ENCODE measurements at regions not wholly inside any gene's neighbourhood (a gene's known extent, or its start where the extent isn't known, plus 50 kb on each side); places are given as distances from the start of the nearest gene placed in this dataset.

GRCh38 chr11:127888386-127888785 is 699.0 kb downstream of the ETS1 start:
- DNase-seq (ENCODE audit: low spot score) (no peak), ATAC-seq (ENCODE audit: low FRiP score) (no peak)
- no peak for TF ChIP-seq CTCF (IDR thresholded peaks at IDR 0.05)

- DNase-seq (ENCODE audit: low spot score) (no peak), ATAC-seq (ENCODE audit: low FRiP score) (no peak)
- no peak for TF ChIP-seq CTCF (IDR thresholded peaks at IDR 0.05)
These were observed 712.2 kb downstream of the ETS1 start for GRCh38 chr11:127875131-127875530.

- ATAC-seq (ENCODE audit: low FRiP score) (no peak), DNase-seq (ENCODE audit: low spot score) (no peak)
- TF ChIP-seq CTCF (IDR thresholded peaks at IDR 0.05) = no peak
These were observed 713.9 kb downstream of the ETS1 start for GRCh38 chr11:127873478-127873877.

- DNase-seq (ENCODE audit: low spot score) (no peak), ATAC-seq (ENCODE audit: low FRiP score) (no peak)
- TF ChIP-seq CTCF (IDR thresholded peaks at IDR 0.05) = no peak
These were observed 721.2 kb downstream of the ETS1 start for GRCh38 chr11:127866109-127866508.

- DNase-seq (ENCODE audit: low spot score) (no peak), ATAC-seq (ENCODE audit: low FRiP score) (no peak)
- no peak for TF ChIP-seq CTCF (IDR thresholded peaks at IDR 0.05)
These were observed 722.5 kb downstream of the ETS1 start for GRCh38 chr11:127864861-127865260.

GRCh38 chr11:127862406-127862805 is 725.0 kb downstream of the ETS1 start:
- no peak for DNase-seq (ENCODE audit: low spot score)
- no peak for TF ChIP-seq CTCF (IDR thresholded peaks at IDR 0.05)
- ATAC-seq (ENCODE audit: low FRiP score) = no peak

- ATAC-seq (ENCODE audit: low FRiP score) (no peak), DNase-seq (ENCODE audit: low spot score) (no peak)
- no peak for TF ChIP-seq CTCF (IDR thresholded peaks at IDR 0.05)
These were observed 727.4 kb downstream of the ETS1 start for GRCh38 chr11:127859941-127860354.

All from omental fat pad (tissue), 3 donors.